NB4 (cell line): ENCODE measurements at regions not wholly inside any gene's neighbourhood (a gene's known extent, or its start where the extent isn't known, plus 50 kb on each side); places are given as distances from the start of the nearest gene placed in this dataset.

Source experiments
- CTCF ChIP-seq: IDR thresholded peaks from one replicate; pipeline ENCODE4 v1.5.1; 2012; ENCODE audit warnings: low read depth, low read length
- MYC ChIP-seq: IDR thresholded peaks from 2 replicates; pipeline ENCODE4 v1.6.1; 2011; ENCODE audit warnings: low read depth, low read length
- POLR2A ChIP-seq: IDR thresholded peaks from 2 replicates; pipeline ENCODE4 v1.6.1; 2011; ENCODE audit warnings: mild to moderate bottlenecking; ENCODE audit not compliant: insufficient read length; ENCODE audit errors: extremely low read depth

GRCh38 chr2:129605646-129606045 is 373.8 kb upstream of the RAB6C start:
- no peak for TF ChIP-seq CTCF
- TF ChIP-seq POLR2A = no peak
- no peak for TF ChIP-seq MYC
